K562 (cell line): ENCODE measurements at regions not wholly inside any gene's neighbourhood (a gene's known extent, or its start where the extent isn't known, plus 50 kb on each side); places are given as distances from the start of the nearest gene placed in this dataset.
A peak's percentile ranks its signal among the peaks of the same experiment; 100 is the strongest.

ENCODE experiments used
- ATAC-seq: fragments of 200-7000 bp; cut with Tn5 transposase; 3 replicates; pipeline ENCODE4 v1.9.1; 2020; ENCODE audit warnings: moderate library complexity
- BruUV-seq: library from RNA; stranded (reverse); fragments of 400-500 nt; replicated peaks from 2 replicates; lab custom pipeline; 2021; lab: Mats Ljungman, UMichigan
- CTCF ChIA-PET: fragments of 300-600 bp; formaldehyde crosslinking; extraction: SDS; loops from one replicate; lab custom pipeline; 2021; ENCODE audit warnings: low intra/inter-chr PET ratio; lab: Yijun Ruan, JAX
- POLR2A ChIA-PET: fragments of 300-600, 350-650 bp; sonication (Branson Sonifier 250); formaldehyde crosslinking; extraction: SDS; loops from one replicate; lab custom pipeline; 2021; ENCODE audit warnings: antibody characterized with exemption, inconsistent platforms; lab: Yijun Ruan, JAX
- DNase-seq, 4 experiments: peaks; one replicate each; pipeline versions ENCODE4 v3.0.0 to v3.0.0-alpha.2; 2011 to 2018; ENCODE audit warnings: low spot score in 3 of 4, mixed read lengths in 3 of 4; ENCODE audit errors: extremely low read depth in 1 of 4
- FAIRE-seq: peaks from 2 replicates; lab custom pipeline; 2011; peaks lifted over from hg19 to GRCh38; lab: Jason Lieb, UNC
- H2AFZ ChIP-seq: 2 replicates; pipeline ENCODE4 v1.6.0; 2011; ENCODE audit warnings: low read depth, low read length, control low read depth, inconsistent platforms
- H3K27ac ChIP-seq: fragments of 200-600 bp; 3 replicates; pipeline ENCODE4 v1.8.0; 2011; ENCODE audit warnings: low read depth, mild to moderate bottlenecking, control low read depth, inconsistent platforms, low read length, moderate library complexity, mixed read lengths; ENCODE audit errors: extremely low read depth
- H3K27me3 ChIP-seq, 2 experiments: fragments of 300-600 bp in 1 of 2; 2 replicates in 1 of 2; 3 replicates in 1 of 2; pipeline versions ENCODE4 v1.6.0 to v1.8.0; 2011; ENCODE audit warnings: inconsistent platforms in 2 of 2, low read length in 2 of 2, mild to moderate bottlenecking in 1 of 2, mixed read lengths in 1 of 2, moderate library complexity in 1 of 2; ENCODE audit not compliant: control insufficient read depth in 2 of 2, insufficient read depth in 2 of 2
- H3K36me3 ChIP-seq: fragments of 300-600 bp; 3 replicates; pipeline ENCODE4 v1.8.0; 2011; ENCODE audit warnings: mild to moderate bottlenecking, low read length, inconsistent platforms; ENCODE audit not compliant: control insufficient read depth, insufficient read depth
- H3K4me1 ChIP-seq, 2 experiments: fragments of 200-600 bp in 1 of 2; replicated peaks in 1 of 2; 2 replicates in 1 of 2; 3 replicates in 1 of 2; pipeline versions ENCODE4 v1.5.1 to v1.8.0; 2011; ENCODE audit warnings: inconsistent platforms in 2 of 2, low read length in 2 of 2, mild to moderate bottlenecking in 1 of 2, mixed read lengths in 1 of 2, moderate library complexity in 1 of 2; ENCODE audit not compliant: control insufficient read depth in 2 of 2, insufficient read depth in 2 of 2
- H3K4me2 ChIP-seq: 2 replicates; pipeline ENCODE4 v1.6.1; 2011; ENCODE audit warnings: low read length, control low read depth, inconsistent platforms, mixed read lengths; ENCODE audit not compliant: insufficient read depth
- H3K4me3 ChIP-seq: fragments of 200-600 bp; sonication (generic), shearing (Covaris generic); 2 replicates; pipeline ENCODE4 v1.5.1; 2016; ENCODE audit warnings: control low read depth, inconsistent platforms
- H3K79me2 ChIP-seq: fragments of 200-600 bp; 3 replicates; pipeline ENCODE4 v1.8.0; 2011; ENCODE audit warnings: low read length, inconsistent platforms; ENCODE audit not compliant: control insufficient read depth, insufficient read depth
- H3K9ac ChIP-seq, 2 experiments: 2 replicates each; pipeline versions ENCODE4 v1.6.0 to v1.6.1; 2011; ENCODE audit warnings: low read depth in 2 of 2, low read length in 2 of 2, control low read depth in 1 of 2, inconsistent platforms in 1 of 2, mild to moderate bottlenecking in 1 of 2, mixed read lengths in 1 of 2; ENCODE audit not compliant: insufficient read depth in 1 of 2
- H3K9me1 ChIP-seq: one replicate; pipeline ENCODE4 v1.6.0; 2011; ENCODE audit warnings: inconsistent platforms, mild to moderate bottlenecking, low read length, moderate library complexity; ENCODE audit not compliant: control insufficient read depth, insufficient read depth
- H3K9me3 ChIP-seq: replicated peaks from 2 replicates; pipeline ENCODE4 v1.5.1; 2011; ENCODE audit warnings: low read depth, low read length, inconsistent platforms; ENCODE audit not compliant: control insufficient read depth, insufficient read depth
- H4K20me1 ChIP-seq: replicated peaks from 2 replicates; pipeline ENCODE4 v1.6.1; 2011; ENCODE audit warnings: low read length, inconsistent platforms, mixed read lengths; ENCODE audit not compliant: control insufficient read depth, insufficient read depth
- CBX1 ChIP-seq: sonication (generic); IDR thresholded peaks from 2 replicates; pipeline ENCODE4 v1.6.1; 2016; ENCODE audit warnings: antibody characterized with exemption, low read depth, mild to moderate bottlenecking
- RAD21 ChIP-seq, 2 experiments: fragments of 250-450 bp in 1 of 2; fragments of 450-650 bp in 1 of 2; sonication (Bioruptor Pico) in 1 of 2; formaldehyde crosslinking in 1 of 2; IDR thresholded peaks in 1 of 2; conservative IDR thresholded peaks in 1 of 2; 2 replicates each; pipeline versions ENCODE4 v1.4.0 to v1.8.0; 2020 to 2022; ENCODE audit warnings: mild to moderate bottlenecking in 2 of 2, moderate library complexity in 1 of 2
- WGBS: fragments of 100-300 bp; shearing (Covaris generic); methylation state at CpG from one replicate; pipeline ENCODE4 v1.1.6; 2016; ENCODE audit warnings: low coverage, mixed read lengths; ENCODE audit not compliant: insufficient coverage; ENCODE audit errors: missing lambda C conversion rate; 5-methylcytosine and 5-hydroxymethylcytosine counted together
- in situ Hi-C: fragments of 300-500 bp; cut with MboI; formaldehyde crosslinking; loops from 4 replicates; pipeline ENCODE4 v1.15.0; 2018; ENCODE audit warnings: inconsistent platforms, mixed read lengths
- intact Hi-C: fragments of 100-400 bp; cut with micrococcal nuclease; formaldehyde crosslinking; loops from 2 replicates; pipeline ENCODE4 v1.14.2; 2022
- TF ChIP-seq, protein P1 (sequence below), 3 experiments: IDR thresholded peaks in 2 of 3; conservative IDR thresholded peaks in 1 of 3; 2 replicates each; pipeline ENCODE4 v1.5.1; 2011 to 2012; ENCODE audit warnings: low read length in 3 of 3, mild to moderate bottlenecking in 3 of 3, control low read depth in 2 of 3, improper control_type of control experiment in 1 of 3, inconsistent platforms in 1 of 3, low read depth in 1 of 3, mixed read lengths in 1 of 3, moderate library complexity in 1 of 3; ENCODE audit not compliant: insufficient read depth in 2 of 3

DNA sequence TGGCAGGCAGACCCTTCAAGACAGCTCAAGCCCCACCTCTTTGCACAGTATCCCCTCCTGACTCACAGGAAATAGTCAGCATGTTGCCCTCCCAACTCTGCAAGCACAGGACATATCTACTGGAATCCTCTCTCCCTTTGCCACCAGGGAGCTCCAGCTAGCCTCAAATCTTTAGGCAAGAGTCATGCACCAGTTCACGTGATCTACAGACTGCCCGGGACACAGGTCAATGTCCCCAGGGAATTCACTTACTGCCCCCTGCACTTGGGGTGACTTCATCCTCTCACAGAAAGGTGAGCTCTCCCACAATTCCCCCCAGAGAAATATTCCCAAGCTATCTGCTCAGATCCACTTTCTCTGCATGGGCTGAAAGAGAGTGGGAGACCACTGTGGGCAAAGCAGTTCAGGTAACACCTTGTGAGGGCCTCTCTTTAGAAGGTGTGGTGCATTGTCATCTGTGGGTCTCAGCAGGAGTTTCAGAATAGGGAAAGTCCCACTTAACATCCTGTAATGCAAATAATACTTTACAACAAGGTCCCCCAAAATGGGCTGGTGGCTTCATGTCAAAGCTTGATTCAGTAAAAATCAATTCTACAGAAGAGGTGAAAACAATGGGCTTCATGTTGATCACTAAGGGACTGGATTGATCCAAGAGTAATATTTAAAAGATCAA is 129.9 kb downstream of the NOC3L start:
- no peaks in the 10 kb centered on the region for H3K4me1 ChIP-seq
- peak in 1 of 2 experiments; percentile 12; a peak in 1 of 4 replicates for TF ChIP-seq RAD21 (CRISPR knock-in tag; conservative IDR thresholded peaks at IDR 0.05 in 1 of 2, IDR thresholded peaks at IDR 0.05 in 1 of 2)
- TF ChIP-seq, protein P1, sequence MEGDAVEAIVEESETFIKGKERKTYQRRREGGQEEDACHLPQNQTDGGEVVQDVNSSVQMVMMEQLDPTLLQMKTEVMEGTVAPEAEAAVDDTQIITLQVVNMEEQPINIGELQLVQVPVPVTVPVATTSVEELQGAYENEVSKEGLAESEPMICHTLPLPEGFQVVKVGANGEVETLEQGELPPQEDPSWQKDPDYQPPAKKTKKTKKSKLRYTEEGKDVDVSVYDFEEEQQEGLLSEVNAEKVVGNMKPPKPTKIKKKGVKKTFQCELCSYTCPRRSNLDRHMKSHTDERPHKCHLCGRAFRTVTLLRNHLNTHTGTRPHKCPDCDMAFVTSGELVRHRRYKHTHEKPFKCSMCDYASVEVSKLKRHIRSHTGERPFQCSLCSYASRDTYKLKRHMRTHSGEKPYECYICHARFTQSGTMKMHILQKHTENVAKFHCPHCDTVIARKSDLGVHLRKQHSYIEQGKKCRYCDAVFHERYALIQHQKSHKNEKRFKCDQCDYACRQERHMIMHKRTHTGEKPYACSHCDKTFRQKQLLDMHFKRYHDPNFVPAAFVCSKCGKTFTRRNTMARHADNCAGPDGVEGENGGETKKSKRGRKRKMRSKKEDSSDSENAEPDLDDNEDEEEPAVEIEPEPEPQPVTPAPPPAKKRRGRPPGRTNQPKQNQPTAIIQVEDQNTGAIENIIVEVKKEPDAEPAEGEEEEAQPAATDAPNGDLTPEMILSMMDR (IDR thresholded peaks at IDR 0.05 in 2 of 3, conservative IDR thresholded peaks at IDR 0.05 in 1 of 3; ENCODE audit: insufficient read depth in 2 of 3, low read depth in 1 of 3, low read length in 3 of 3): 0 out of 6 replicates have a peak, but pooled peaks of 2 of the 3 experiments have one; percentile 3 to 11
- TF ChIP-seq CBX1: no peak
- no peak overlapping the region for H3K4me2 ChIP-seq
- ChIA-PET POLR2A (no interaction called here), CTCF (no interaction called here)
- H3K4me3 ChIP-seq: no peak overlapping the region
- H3K9me1 ChIP-seq: no peaks in the 10 kb centered on the region
- H3K27ac ChIP-seq: no peak overlapping the region
- in situ Hi-C loops (no loop called here), intact Hi-C loops (no loop called here)
- DNase-seq (no peak), FAIRE-seq (no peak), ATAC-seq (no peak)
- H3K27me3 ChIP-seq: peaks cover 0 to 2% of the 10 kb centered on the region in 2 experiments; a peak in 3 of 5 replicates
- H3K79me2 ChIP-seq: no peaks in the 10 kb centered on the region
- no peak overlapping the region for H2AFZ ChIP-seq
- no peaks in the 10 kb centered on the region for H3K9me3 ChIP-seq
- no peaks in the 10 kb centered on the region for H4K20me1 ChIP-seq
- no peak overlapping the region for H3K9ac ChIP-seq
- 0% methylated on average over 2 of the region's 2 CpGs for WGBS
- H3K36me3 ChIP-seq: no peaks in the 10 kb centered on the region
- BruUV-seq: no TSS peak
